K562 (cell line): ENCODE measurements at regions not wholly inside any gene's neighbourhood (a gene's known extent, or its start where the extent isn't known, plus 50 kb on each side); places are given as distances from the start of the nearest gene placed in this dataset.

Experiments used
- ATAC-seq: fragments of 200-7000 bp; cut with Tn5 transposase; 3 replicates; pipeline ENCODE4 v1.9.1; 2020; ENCODE audit warnings: moderate library complexity
- BruUV-seq: library from RNA; stranded (reverse); fragments of 400-500 nt; replicated peaks from 2 replicates; lab custom pipeline; 2021; lab: Mats Ljungman, UMichigan
- CTCF ChIA-PET: fragments of 300-600 bp; formaldehyde crosslinking; extraction: SDS; loops from one replicate; lab custom pipeline; 2021; ENCODE audit warnings: low intra/inter-chr PET ratio; lab: Yijun Ruan, JAX
- POLR2A ChIA-PET: fragments of 300-600, 350-650 bp; sonication (Branson Sonifier 250); formaldehyde crosslinking; extraction: SDS; loops from one replicate; lab custom pipeline; 2021; ENCODE audit warnings: antibody characterized with exemption, inconsistent platforms; lab: Yijun Ruan, JAX
- DNase-seq, 4 experiments: peaks; one replicate each; pipeline versions ENCODE4 v3.0.0 to v3.0.0-alpha.2; 2011 to 2018; ENCODE audit warnings: low spot score in 3 of 4, mixed read lengths in 3 of 4; ENCODE audit errors: extremely low read depth in 1 of 4
- FAIRE-seq: peaks from 2 replicates; lab custom pipeline; 2011; peaks lifted over from hg19 to GRCh38; lab: Jason Lieb, UNC
- H2AFZ ChIP-seq: 2 replicates; pipeline ENCODE4 v1.6.0; 2011; ENCODE audit warnings: low read depth, low read length, control low read depth, inconsistent platforms
- H3K27ac ChIP-seq: fragments of 200-600 bp; 3 replicates; pipeline ENCODE4 v1.8.0; 2011; ENCODE audit warnings: low read depth, mild to moderate bottlenecking, control low read depth, inconsistent platforms, low read length, moderate library complexity, mixed read lengths; ENCODE audit errors: extremely low read depth
- H3K27me3 ChIP-seq, 2 experiments: fragments of 300-600 bp in 1 of 2; 2 replicates in 1 of 2; 3 replicates in 1 of 2; pipeline versions ENCODE4 v1.6.0 to v1.8.0; 2011; ENCODE audit warnings: inconsistent platforms in 2 of 2, low read length in 2 of 2, mild to moderate bottlenecking in 1 of 2, mixed read lengths in 1 of 2, moderate library complexity in 1 of 2; ENCODE audit not compliant: control insufficient read depth in 2 of 2, insufficient read depth in 2 of 2
- H3K36me3 ChIP-seq: fragments of 300-600 bp; 3 replicates; pipeline ENCODE4 v1.8.0; 2011; ENCODE audit warnings: mild to moderate bottlenecking, low read length, inconsistent platforms; ENCODE audit not compliant: control insufficient read depth, insufficient read depth
- H3K4me1 ChIP-seq, 2 experiments: fragments of 200-600 bp in 1 of 2; replicated peaks in 1 of 2; 2 replicates in 1 of 2; 3 replicates in 1 of 2; pipeline versions ENCODE4 v1.5.1 to v1.8.0; 2011; ENCODE audit warnings: inconsistent platforms in 2 of 2, low read length in 2 of 2, mild to moderate bottlenecking in 1 of 2, mixed read lengths in 1 of 2, moderate library complexity in 1 of 2; ENCODE audit not compliant: control insufficient read depth in 2 of 2, insufficient read depth in 2 of 2
- H3K4me2 ChIP-seq: 2 replicates; pipeline ENCODE4 v1.6.1; 2011; ENCODE audit warnings: low read length, control low read depth, inconsistent platforms, mixed read lengths; ENCODE audit not compliant: insufficient read depth
- H3K4me3 ChIP-seq: fragments of 200-600 bp; sonication (generic), shearing (Covaris generic); 2 replicates; pipeline ENCODE4 v1.5.1; 2016; ENCODE audit warnings: control low read depth, inconsistent platforms
- H3K79me2 ChIP-seq: fragments of 200-600 bp; 3 replicates; pipeline ENCODE4 v1.8.0; 2011; ENCODE audit warnings: low read length, inconsistent platforms; ENCODE audit not compliant: control insufficient read depth, insufficient read depth
- H3K9ac ChIP-seq, 2 experiments: 2 replicates each; pipeline versions ENCODE4 v1.6.0 to v1.6.1; 2011; ENCODE audit warnings: low read depth in 2 of 2, low read length in 2 of 2, control low read depth in 1 of 2, inconsistent platforms in 1 of 2, mild to moderate bottlenecking in 1 of 2, mixed read lengths in 1 of 2; ENCODE audit not compliant: insufficient read depth in 1 of 2
- H3K9me1 ChIP-seq: one replicate; pipeline ENCODE4 v1.6.0; 2011; ENCODE audit warnings: inconsistent platforms, mild to moderate bottlenecking, low read length, moderate library complexity; ENCODE audit not compliant: control insufficient read depth, insufficient read depth
- H3K9me3 ChIP-seq: replicated peaks from 2 replicates; pipeline ENCODE4 v1.5.1; 2011; ENCODE audit warnings: low read depth, low read length, inconsistent platforms; ENCODE audit not compliant: control insufficient read depth, insufficient read depth
- H4K20me1 ChIP-seq: replicated peaks from 2 replicates; pipeline ENCODE4 v1.6.1; 2011; ENCODE audit warnings: low read length, inconsistent platforms, mixed read lengths; ENCODE audit not compliant: control insufficient read depth, insufficient read depth
- DDX20 ChIP-seq: fragments of 450-650 bp; IDR thresholded peaks from 2 replicates; pipeline ENCODE4 v1.6.1; 2016; ENCODE audit warnings: missing genetic modification characterization, low read depth, mild to moderate bottlenecking, missing compliant biosample characterization, moderate library complexity
- GATAD2B ChIP-seq: fragments of 450-650 bp; IDR thresholded peaks from 2 replicates; pipeline ENCODE4 v1.6.1; 2017; ENCODE audit warnings: mild to moderate bottlenecking, borderline replicate concordance
- HOXB6 ChIP-seq: fragments of 250-450 bp; sonication (Bioruptor Pico); IDR thresholded peaks from 2 replicates; pipeline ENCODE4 v1.5.1; 2022; ENCODE audit warnings: mild to moderate bottlenecking, borderline replicate concordance
- IRF2 ChIP-seq: sonication (generic); formaldehyde crosslinking; IDR thresholded peaks from 2 replicates; pipeline ENCODE4 v1.8.1; 2022; ENCODE audit warnings: mild to moderate bottlenecking, missing genetic modification reagents
- SFPQ ChIP-seq: fragments of 200-400 bp; formaldehyde crosslinking; IDR thresholded peaks from 2 replicates; pipeline ENCODE4 v1.6.1; 2017; ENCODE audit warnings: mild to moderate bottlenecking, low read depth, low read length, moderate library complexity
- XRCC3 ChIP-seq: fragments of 450-650 bp; IDR thresholded peaks from 2 replicates; pipeline ENCODE4 v1.6.1; 2017; ENCODE audit warnings: mild to moderate bottlenecking, moderate library complexity
- ZNF311 ChIP-seq: fragments of 250-450 bp; sonication (Bioruptor Pico); IDR thresholded peaks from 2 replicates; pipeline ENCODE4 v1.4.0; 2020; ENCODE audit warnings: mild to moderate bottlenecking, moderate library complexity
- ZNF586 ChIP-seq: fragments of 450-650 bp; formaldehyde crosslinking; conservative IDR thresholded peaks from 2 replicates; pipeline ENCODE4 v1.4.0; 2020; ENCODE audit warnings: mild to moderate bottlenecking, moderate library complexity
- WGBS: fragments of 100-300 bp; shearing (Covaris generic); methylation state at CpG from one replicate; pipeline ENCODE4 v1.1.6; 2016; ENCODE audit warnings: low coverage, mixed read lengths; ENCODE audit not compliant: insufficient coverage; ENCODE audit errors: missing lambda C conversion rate; 5-methylcytosine and 5-hydroxymethylcytosine counted together
- in situ Hi-C: fragments of 300-500 bp; cut with MboI; formaldehyde crosslinking; loops from 4 replicates; pipeline ENCODE4 v1.15.0; 2018; ENCODE audit warnings: inconsistent platforms, mixed read lengths
- intact Hi-C: fragments of 100-400 bp; cut with micrococcal nuclease; formaldehyde crosslinking; loops from 2 replicates; pipeline ENCODE4 v1.14.2; 2022

DNA sequence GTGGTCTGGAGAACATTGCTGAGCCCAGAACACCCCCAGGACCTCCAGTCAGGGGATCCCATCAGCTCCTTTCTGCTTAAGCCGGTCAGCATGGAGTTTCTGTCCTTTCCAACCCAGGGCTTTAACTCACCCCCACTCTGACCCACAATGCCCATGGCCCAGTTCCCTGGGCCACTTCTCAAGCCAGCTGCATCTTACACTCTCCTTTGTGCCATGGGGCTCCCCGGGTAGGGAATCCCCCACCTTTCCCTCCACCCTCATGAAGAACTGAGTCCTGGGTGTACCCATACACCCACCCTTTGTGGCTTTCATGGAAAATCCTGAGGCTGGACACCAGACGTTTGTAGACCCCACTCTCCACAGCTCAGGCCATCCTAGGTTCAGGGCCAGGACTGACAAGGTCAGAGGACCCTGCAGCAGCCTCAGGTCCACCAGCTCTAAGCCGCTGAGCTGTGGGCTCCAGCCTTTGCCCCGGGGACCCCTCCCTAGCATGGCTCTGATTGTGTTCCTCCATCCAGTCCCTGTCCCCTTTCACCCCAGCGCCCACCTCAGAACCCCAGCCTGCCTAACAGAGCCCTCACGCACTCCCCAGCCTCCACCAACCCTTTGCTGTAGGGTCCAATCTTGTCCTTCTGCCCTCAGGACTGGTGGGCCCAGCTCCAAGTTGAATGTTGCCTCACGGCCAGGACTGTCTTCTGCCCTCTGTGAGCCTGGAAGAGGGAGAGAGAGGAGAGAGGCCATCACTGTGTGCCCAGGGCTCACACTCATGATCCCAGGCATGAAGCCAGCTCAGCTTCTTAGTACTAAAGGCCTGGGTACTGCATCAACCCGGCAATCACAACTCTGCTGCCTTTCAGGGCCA is 394.8 kb downstream of the MATN1 start (continued):
- TF ChIP-seq ZNF586: no peak
- TF ChIP-seq XRCC3: no peak
- TF ChIP-seq ZNF311 (CRISPR knock-in tag): no peak
- TF ChIP-seq, all 486 proteins: peak for 0

GRCh38 chr1:30328100-30328370 is 395.4 kb downstream of the MATN1 start:
- H3K79me2 ChIP-seq: no peaks in the 10 kb centered on the region
- ChIA-PET CTCF (no interaction called here), POLR2A (interaction anchor here (0.6 to 0.7 kb wide), 3 partner anchors 26 to 249 kb away, joined by 3 read pairs; no protein-coding TSS in a partner anchor)
- no peak overlapping the region for H3K9ac ChIP-seq
- BruUV-seq: no TSS peak
- no peak for TF ChIP-seq IRF2 (CRISPR knock-in tag)
- no peak for TF ChIP-seq SFPQ
- no peak for TF ChIP-seq HOXB6
- TF ChIP-seq GATAD2B: no peak
- no peak for TF ChIP-seq DDX20 (tag)
- no peak overlapping the region for H2AFZ ChIP-seq
- ATAC-seq (no peak), DNase-seq (no peak), FAIRE-seq (no peak)
- peaks cover 8% of the 10 kb centered on the region; the same call in 1 of the 2 replicates for H4K20me1 ChIP-seq
- no peaks in the 10 kb centered on the region for H3K36me3 ChIP-seq
- WGBS: 5% methylated on average over 2 of the region's 2 CpGs
- H3K4me2 ChIP-seq: no peak overlapping the region
- intact Hi-C loops (no loop called here), in situ Hi-C loops (no loop called here)
- no peak overlapping the region for H3K4me3 ChIP-seq
- no peaks in the 10 kb centered on the region for H3K4me1 ChIP-seq
- peaks cover 0 to 51% of the 10 kb centered on the region in 2 experiments; a peak in 2 of 5 replicates for H3K27me3 ChIP-seq
- H3K9me3 ChIP-seq: no peaks in the 10 kb centered on the region
- H3K27ac ChIP-seq: no peak overlapping the region
- peaks cover 4% of the 10 kb centered on the region for H3K9me1 ChIP-seq
